Stimulated activated memory B cell treated with anti-CD40 and anti-IgM and Interleukin-4, amounts not matched to agents 10 μg/mL and 1 μg/mL and 100 μg/mL, for 72 hours (primary cell): ENCODE measurements at regions not wholly inside any gene's neighbourhood (a gene's known extent, or its start where the extent isn't known, plus 50 kb on each side); places are given as distances from the start of the nearest gene placed in this dataset.
"Not testable (repeated sequence)": the region's sequence is repeated elsewhere in the genome, so short reads cannot be mapped to it uniquely, and the experiment has no call there.

ENCODE experiments used
- ATAC-seq: fragments of 150-1000 bp; cut with Tn5 transposase; 2 replicates; pipeline ENCODE4 v1.10.0; 2021
- H3K27ac Mint-ChIP-seq: one replicate; pipeline ENCODE4 v1.8.0; 2022; ENCODE audit warnings: mild to moderate bottlenecking, mixed read lengths
- H3K27me3 Mint-ChIP-seq: one replicate; pipeline ENCODE4 v1.8.0; 2022; ENCODE audit warnings: mixed read lengths
- H3K36me3 Mint-ChIP-seq: one replicate; pipeline ENCODE4 v1.8.0; 2022; ENCODE audit warnings: mixed read lengths
- H3K4me1 Mint-ChIP-seq: one replicate; pipeline ENCODE4 v1.8.0; 2022; ENCODE audit warnings: mixed read lengths
- H3K4me3 Mint-ChIP-seq: one replicate; pipeline ENCODE4 v1.8.0; 2022; ENCODE audit warnings: mild to moderate bottlenecking, moderate library complexity, mixed read lengths
- H3K9me3 Mint-ChIP-seq: one replicate; pipeline ENCODE4 v1.8.0; 2022; ENCODE audit warnings: mixed read lengths

DNA sequence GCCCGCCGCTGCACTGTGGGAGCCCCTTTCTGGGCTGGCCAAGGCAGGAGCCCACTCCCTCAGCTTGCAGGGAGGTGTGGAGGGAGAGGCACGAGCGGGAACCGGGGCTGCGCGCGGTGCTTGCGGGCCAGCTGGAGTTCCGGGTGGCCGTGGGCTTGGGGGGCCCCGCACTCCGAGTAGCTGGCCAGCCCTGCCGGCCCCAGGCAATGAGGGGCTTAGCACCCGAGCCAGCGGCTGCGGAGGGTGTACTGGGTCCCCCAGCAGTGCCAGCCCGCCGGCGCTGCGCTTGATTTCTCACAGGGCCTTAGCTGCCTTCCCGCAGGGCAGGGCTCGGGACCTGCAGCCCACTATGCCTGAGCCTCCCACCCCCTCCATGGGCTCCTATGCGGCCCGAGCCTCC lies 140.6 kb upstream of the KRAS start:
- H3K36me3 Mint-ChIP-seq, H3K27ac Mint-ChIP-seq, ATAC-seq, H3K9me3 Mint-ChIP-seq, H3K4me3 Mint-ChIP-seq, H3K27me3 Mint-ChIP-seq: not testable (repeated sequence)
- H3K4me1 Mint-ChIP-seq: peaks cover 27% of the 10 kb centered on the region

- ATAC-seq: no peak
- Mint-ChIP-seq H3K4me3 (peak overlapping the region; percentile 30), H3K9me3 (no peaks in the 10 kb centered on the region), H3K36me3 (no peaks in the 10 kb centered on the region), H3K4me1 (peaks cover 21% of the 10 kb centered on the region), H3K27ac (peak overlapping the region; percentile 100), H3K27me3 (no peaks in the 10 kb centered on the region)
Measured at GRCh38 chr12:25388183-25388582, 137.5 kb upstream of the KRAS start.

DNA sequence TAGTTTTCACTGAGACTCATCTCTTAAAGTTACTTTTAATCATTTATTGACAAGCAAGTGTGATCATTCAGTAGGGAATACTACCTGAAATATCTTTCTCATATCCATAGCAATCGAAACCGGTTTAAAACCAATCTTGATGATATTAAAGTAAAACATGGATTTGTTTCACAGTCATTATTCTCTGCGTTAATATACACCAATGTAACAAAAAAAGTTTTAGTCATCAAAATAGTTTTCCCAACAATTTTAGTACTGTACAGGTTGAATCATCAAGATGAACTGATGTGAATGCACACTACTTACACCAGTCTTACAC lies 137.0 kb upstream of the KRAS start:
- no peak for ATAC-seq
- H3K27me3 Mint-ChIP-seq: no peaks in the 10 kb centered on the region
- no peaks in the 10 kb centered on the region for H3K9me3 Mint-ChIP-seq
- H3K36me3 Mint-ChIP-seq: no peaks in the 10 kb centered on the region
- no peak overlapping the region for H3K4me3 Mint-ChIP-seq
- H3K4me1 Mint-ChIP-seq: peaks cover 26% of the 10 kb centered on the region
- peak overlapping the region; percentile 100 for H3K27ac Mint-ChIP-seq

GRCh38 chr12:25386831-25387731 lies 136.4 kb upstream of the KRAS start:
- no peak for ATAC-seq
- H3K27ac Mint-ChIP-seq: peak overlapping the region; percentile 100
- peaks cover 32% of the 10 kb centered on the region for H3K4me1 Mint-ChIP-seq

GRCh38 chr12:25384893-25385248 lies 134.1 kb upstream of the KRAS start:
- H3K36me3 Mint-ChIP-seq: no peaks in the 10 kb centered on the region
- H3K4me3 Mint-ChIP-seq: peak overlapping the region; percentile 96
- no peaks in the 10 kb centered on the region for H3K9me3 Mint-ChIP-seq
- H3K27ac Mint-ChIP-seq: peak overlapping the region; percentile 100
- ATAC-seq: no peak
- peaks cover 34% of the 10 kb centered on the region for H3K4me1 Mint-ChIP-seq
- H3K27me3 Mint-ChIP-seq: no peaks in the 10 kb centered on the region

More at GRCh38 chr12:25386831-25387731, 136.4 kb upstream of the KRAS start:
- no peaks in the 10 kb centered on the region for H3K27me3 Mint-ChIP-seq
- H3K9me3 Mint-ChIP-seq: no peaks in the 10 kb centered on the region
- H3K4me3 Mint-ChIP-seq: peak overlapping the region; percentile 96
- no peaks in the 10 kb centered on the region for H3K36me3 Mint-ChIP-seq

GRCh38 chr12:25384038-25384892 lies 133.5 kb upstream of the KRAS start:
- H3K27me3 Mint-ChIP-seq: no peaks in the 10 kb centered on the region
- peaks cover 34% of the 10 kb centered on the region for H3K4me1 Mint-ChIP-seq
- peak overlapping the region; percentile 100 for H3K27ac Mint-ChIP-seq
- no peak for ATAC-seq
- H3K9me3 Mint-ChIP-seq: no peaks in the 10 kb centered on the region
- H3K4me3 Mint-ChIP-seq: peak overlapping the region; percentile 96
- H3K36me3 Mint-ChIP-seq: no peaks in the 10 kb centered on the region

DNA sequence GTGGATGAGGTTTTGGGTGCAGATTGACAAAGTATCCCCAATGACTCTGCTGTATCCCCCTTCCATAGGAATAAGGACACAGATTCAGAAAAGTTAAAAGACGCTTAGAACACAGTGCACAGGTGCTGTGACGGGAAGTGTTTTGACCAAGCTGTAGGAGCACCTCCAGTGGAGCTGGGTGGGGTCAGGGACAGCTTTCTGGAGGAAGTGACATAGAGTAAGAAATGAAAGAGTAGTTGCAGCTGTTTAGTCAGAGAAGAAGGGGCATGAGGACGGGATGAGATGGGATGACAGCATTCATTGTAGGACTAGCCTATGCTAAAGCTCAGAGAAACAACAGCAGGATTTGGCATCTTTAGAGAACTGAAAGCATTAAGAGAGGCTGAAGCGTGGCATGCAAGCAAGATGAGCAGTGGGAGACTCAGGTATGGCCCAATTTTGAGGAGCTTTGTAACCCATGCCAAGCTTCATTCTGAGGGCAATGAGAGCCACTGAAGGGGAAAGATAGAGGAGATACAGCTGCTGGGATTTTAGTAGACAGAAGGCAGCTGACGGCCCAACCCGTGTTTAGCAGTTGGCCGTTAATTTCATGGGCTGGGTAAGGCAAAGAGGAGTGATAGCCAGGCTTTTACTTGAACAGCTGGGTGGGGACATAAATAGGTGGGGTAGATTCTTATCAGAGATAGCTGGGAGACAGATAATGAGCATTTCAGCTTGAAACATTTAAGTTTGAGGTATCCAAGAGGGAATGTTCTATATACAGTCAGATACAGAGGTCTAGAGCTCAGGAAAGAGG lies 131.8 kb upstream of the KRAS start:
- Mint-ChIP-seq H3K4me1 (peaks cover 32% of the 10 kb centered on the region), H3K9me3 (no peaks in the 10 kb centered on the region), H3K27ac (peak overlapping the region; percentile 65), H3K27me3 (no peaks in the 10 kb centered on the region), H3K36me3 (no peaks in the 10 kb centered on the region), H3K4me3 (peak overlapping the region; percentile 4)
- ATAC-seq: no peak

DNA sequence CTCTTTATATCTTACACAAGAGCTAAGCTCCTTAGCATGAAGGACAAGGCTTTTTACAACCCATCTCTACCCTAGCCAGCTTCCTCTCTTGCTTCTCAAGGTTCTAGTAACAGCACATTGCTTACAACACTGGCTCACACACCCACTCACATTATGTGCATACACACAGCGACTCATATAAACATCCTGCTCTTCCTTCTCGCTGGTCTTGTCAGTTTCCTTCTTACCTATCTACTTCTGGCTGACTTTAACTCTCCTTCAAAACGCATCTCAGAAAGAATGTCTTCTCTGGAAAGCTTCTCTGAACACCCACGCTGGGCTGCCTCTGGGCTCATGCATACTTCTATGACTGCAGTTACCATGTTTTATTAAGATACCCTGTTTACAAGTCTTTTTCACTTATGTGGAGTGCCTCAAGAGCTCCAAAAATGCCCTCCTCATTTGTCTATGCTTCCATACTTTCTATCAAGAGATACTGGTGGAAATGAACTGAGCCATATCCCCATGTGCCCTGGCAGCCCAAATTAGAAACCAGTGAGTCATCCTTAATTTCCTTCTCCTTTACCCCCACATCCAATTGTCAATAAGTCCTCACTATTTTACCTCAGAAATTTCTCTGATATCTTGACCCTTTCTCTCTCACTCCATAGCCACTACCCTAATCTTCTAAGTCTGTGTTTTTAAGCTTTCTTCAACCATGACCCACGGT lies 126.9 kb upstream of the KRAS start:
- Mint-ChIP-seq H3K4me1 (peaks cover 35% of the 10 kb centered on the region), H3K36me3 (no peaks in the 10 kb centered on the region), H3K27me3 (no peaks in the 10 kb centered on the region), H3K9me3 (no peaks in the 10 kb centered on the region), H3K4me3 (no peak overlapping the region), H3K27ac (peak overlapping the region; percentile 52)
- peak; percentile 70 for ATAC-seq

DNA sequence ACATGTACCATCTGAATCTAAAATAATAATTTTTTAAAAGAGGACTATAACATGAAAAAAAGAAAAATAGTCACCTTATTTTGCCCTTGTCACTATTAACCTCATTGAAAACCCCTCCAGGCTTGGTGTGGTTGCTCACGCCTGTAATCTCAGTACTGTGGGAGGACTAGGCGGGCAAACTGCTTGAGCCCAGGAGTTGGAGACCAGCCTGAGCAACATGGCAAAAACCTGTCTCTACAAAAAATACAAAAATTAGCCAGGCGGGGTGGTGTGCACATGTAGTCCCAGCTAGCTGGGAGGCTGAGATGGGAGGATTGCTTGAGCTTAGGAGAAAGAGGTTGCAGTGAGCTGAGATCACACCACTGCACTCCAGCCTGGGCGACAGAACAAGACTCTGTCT lies 126.3 kb upstream of the KRAS start:
- Mint-ChIP-seq H3K4me3 (no peak overlapping the region), H3K36me3 (no peaks in the 10 kb centered on the region), H3K27me3 (no peaks in the 10 kb centered on the region), H3K9me3 (no peaks in the 10 kb centered on the region), H3K27ac (peak overlapping the region; percentile 52), H3K4me1 (peaks cover 28% of the 10 kb centered on the region)
- ATAC-seq: no peak

GRCh38 chr12:25376407-25376806 lies 125.7 kb upstream of the KRAS start:
- H3K4me3 Mint-ChIP-seq: no peak overlapping the region
- H3K9me3 Mint-ChIP-seq: no peaks in the 10 kb centered on the region
- H3K27ac Mint-ChIP-seq: peak overlapping the region; percentile 31
- no peak for ATAC-seq
- peaks cover 28% of the 10 kb centered on the region for H3K4me1 Mint-ChIP-seq
- H3K27me3 Mint-ChIP-seq: no peaks in the 10 kb centered on the region
- H3K36me3 Mint-ChIP-seq: no peaks in the 10 kb centered on the region

GRCh38 chr12:25372969-25373817 lies 122.5 kb upstream of the KRAS start:
- H3K27me3 Mint-ChIP-seq: no peaks in the 10 kb centered on the region
- no peak overlapping the region for H3K4me3 Mint-ChIP-seq
- H3K4me1 Mint-ChIP-seq: peaks cover 27% of the 10 kb centered on the region
- no peaks in the 10 kb centered on the region for H3K9me3 Mint-ChIP-seq
- peak; percentile 61 for ATAC-seq
- peak overlapping the region; percentile 44 for H3K27ac Mint-ChIP-seq
- no peaks in the 10 kb centered on the region for H3K36me3 Mint-ChIP-seq

DNA sequence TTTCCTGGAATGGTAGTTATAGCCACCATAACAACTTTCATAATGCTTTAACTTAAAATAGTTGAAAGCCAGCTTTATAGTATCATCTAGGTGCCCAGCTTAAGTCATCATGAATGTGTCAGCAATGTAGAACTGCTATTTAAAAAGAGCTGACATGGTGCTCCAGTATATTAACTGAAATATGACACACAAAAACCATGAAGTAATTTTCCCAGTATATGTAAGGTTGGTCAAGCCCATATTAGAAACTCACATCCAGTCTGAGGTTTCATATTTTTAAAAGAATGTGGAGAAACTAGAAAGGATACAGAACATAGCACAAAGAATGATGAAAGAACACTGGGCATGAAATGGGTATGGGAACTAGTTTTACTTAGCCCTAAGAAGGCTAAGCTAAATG lies 121.3 kb upstream of the KRAS start:
- no peaks in the 10 kb centered on the region for H3K9me3 Mint-ChIP-seq
- H3K27me3 Mint-ChIP-seq: no peaks in the 10 kb centered on the region
- no peak overlapping the region for H3K27ac Mint-ChIP-seq
- H3K4me1 Mint-ChIP-seq: peaks cover 16% of the 10 kb centered on the region
- H3K4me3 Mint-ChIP-seq: no peak overlapping the region
- H3K36me3 Mint-ChIP-seq: no peaks in the 10 kb centered on the region
- ATAC-seq: no peak

GRCh38 chr12:25368557-25368956 lies 117.8 kb upstream of the KRAS start:
- Mint-ChIP-seq H3K4me1 (peaks cover 10% of the 10 kb centered on the region), H3K27me3 (no peaks in the 10 kb centered on the region), H3K4me3 (no peak overlapping the region), H3K27ac (no peak overlapping the region), H3K9me3 (no peaks in the 10 kb centered on the region), H3K36me3 (no peaks in the 10 kb centered on the region)
- ATAC-seq: no peak

- Mint-ChIP-seq H3K4me1 (peaks cover 5% of the 10 kb centered on the region), H3K27ac (no peak overlapping the region), H3K9me3 (no peaks in the 10 kb centered on the region), H3K36me3 (no peaks in the 10 kb centered on the region), H3K4me3 (no peak overlapping the region), H3K27me3 (no peaks in the 10 kb centered on the region)
- no peak for ATAC-seq
Measured at GRCh38 chr12:25366122-25366521, 115.4 kb upstream of the KRAS start.
